Activated CD8-positive, alpha-beta T cell treated with anti-CD3 and anti-CD28 coated beads for 36 hours (primary cell): ENCODE measurements at regions not wholly inside any gene's neighbourhood (a gene's known extent, or its start where the extent isn't known, plus 50 kb on each side); places are given as distances from the start of the nearest gene placed in this dataset.

Experiments used
- ATAC-seq: fragments of 200-7000 bp; cut with Tn5 transposase; one replicate; pipeline ENCODE4 v1.10.0; 2021; ENCODE audit warnings: mild to moderate bottlenecking, moderate library complexity
- CTCF ChIA-PET: fragments of 350-600 bp; sonication (Branson Sonifier 250); formaldehyde crosslinking; loops from one replicate; lab custom pipeline; 2021; ENCODE audit warnings: antibody characterized with exemption; lab: Charles Lee
- POLR2A ChIA-PET: fragments of 350-600 bp; sonication (Branson Sonifier 250); formaldehyde crosslinking; loops from one replicate; lab custom pipeline; 2021; ENCODE audit warnings: antibody characterized with exemption; lab: Charles Lee
- DNase-seq: peaks from one replicate; pipeline ENCODE4 v3.0.0-alpha.2; 2020
- H3K27ac Mint-ChIP-seq: one replicate; pipeline ENCODE4 v1.8.0; 2021; ENCODE audit warnings: mild to moderate bottlenecking, mixed read lengths
- H3K27me3 Mint-ChIP-seq: one replicate; pipeline ENCODE4 v1.8.0; 2021; ENCODE audit warnings: mixed read lengths
- H3K36me3 Mint-ChIP-seq: one replicate; pipeline ENCODE4 v1.8.0; 2021; ENCODE audit warnings: low read depth, mixed read lengths
- H3K4me1 Mint-ChIP-seq: one replicate; pipeline ENCODE4 v1.8.0; 2021; ENCODE audit warnings: low read depth, mixed read lengths
- H3K4me3 Mint-ChIP-seq: one replicate; pipeline ENCODE4 v1.8.0; 2021; ENCODE audit warnings: mild to moderate bottlenecking, moderate library complexity, mixed read lengths
- H3K9me3 Mint-ChIP-seq: one replicate; pipeline ENCODE4 v1.8.0; 2021; ENCODE audit warnings: mixed read lengths
- intact Hi-C: fragments of 100-400 bp; cut with micrococcal nuclease; formaldehyde crosslinking; loops from one replicate; pipeline ENCODE4 v1.10.0; 2022
- TF ChIP-seq, protein P1 (sequence below): fragments of 200-600 bp; IDR thresholded peaks from one replicate; pipeline ENCODE4 v1.8.0; 2022; ENCODE audit warnings: antibody characterized with exemption, mild to moderate bottlenecking

DNA sequence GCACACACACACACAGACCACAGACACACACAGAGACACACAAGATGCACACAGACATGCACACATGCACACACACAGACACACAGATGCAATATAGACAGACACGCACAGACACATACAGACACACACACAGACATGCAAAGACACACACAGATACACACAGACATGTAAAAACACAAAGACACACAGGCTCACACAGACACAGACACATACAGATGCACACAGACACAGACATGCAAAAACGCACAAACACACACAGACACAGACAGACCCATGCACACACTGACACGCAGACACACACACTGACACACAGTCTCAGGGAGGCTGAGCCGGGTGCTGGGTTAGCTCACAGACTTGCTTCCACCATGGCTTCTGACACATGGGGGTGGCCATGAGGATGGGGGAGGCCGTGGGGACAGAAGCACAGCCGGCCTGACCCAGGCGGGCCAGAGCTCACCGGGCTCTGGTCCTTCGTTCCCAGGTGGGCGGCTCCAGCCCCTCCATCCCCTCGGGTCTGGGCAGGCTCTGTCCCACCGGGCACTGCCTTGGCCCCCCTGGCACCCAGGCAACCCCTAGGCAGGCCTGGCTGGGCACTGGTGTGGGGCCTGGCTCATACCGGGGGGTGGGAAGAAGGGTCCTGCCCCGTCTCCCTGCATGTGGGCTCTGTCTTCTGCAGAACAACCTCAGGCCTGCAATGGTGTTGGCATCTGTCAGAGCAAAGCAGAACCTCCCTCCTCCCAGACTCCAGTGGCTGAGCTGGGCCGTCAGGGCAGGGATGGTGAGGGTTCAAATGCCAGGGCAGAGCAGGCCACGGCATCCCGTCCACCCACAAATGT lies 1489.5 kb downstream of the BRD1 start:
- ATAC-seq = no peak
- TF ChIP-seq, protein P1, sequence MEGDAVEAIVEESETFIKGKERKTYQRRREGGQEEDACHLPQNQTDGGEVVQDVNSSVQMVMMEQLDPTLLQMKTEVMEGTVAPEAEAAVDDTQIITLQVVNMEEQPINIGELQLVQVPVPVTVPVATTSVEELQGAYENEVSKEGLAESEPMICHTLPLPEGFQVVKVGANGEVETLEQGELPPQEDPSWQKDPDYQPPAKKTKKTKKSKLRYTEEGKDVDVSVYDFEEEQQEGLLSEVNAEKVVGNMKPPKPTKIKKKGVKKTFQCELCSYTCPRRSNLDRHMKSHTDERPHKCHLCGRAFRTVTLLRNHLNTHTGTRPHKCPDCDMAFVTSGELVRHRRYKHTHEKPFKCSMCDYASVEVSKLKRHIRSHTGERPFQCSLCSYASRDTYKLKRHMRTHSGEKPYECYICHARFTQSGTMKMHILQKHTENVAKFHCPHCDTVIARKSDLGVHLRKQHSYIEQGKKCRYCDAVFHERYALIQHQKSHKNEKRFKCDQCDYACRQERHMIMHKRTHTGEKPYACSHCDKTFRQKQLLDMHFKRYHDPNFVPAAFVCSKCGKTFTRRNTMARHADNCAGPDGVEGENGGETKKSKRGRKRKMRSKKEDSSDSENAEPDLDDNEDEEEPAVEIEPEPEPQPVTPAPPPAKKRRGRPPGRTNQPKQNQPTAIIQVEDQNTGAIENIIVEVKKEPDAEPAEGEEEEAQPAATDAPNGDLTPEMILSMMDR = no peak
- Mint-ChIP-seq H3K27ac (no peak overlapping the region), H3K9me3 (no peaks in the 10 kb centered on the region), H3K4me3 (no peak overlapping the region), H3K27me3 (peaks cover 4% of the 10 kb centered on the region), H3K36me3 (no peaks in the 10 kb centered on the region), H3K4me1 (no peaks in the 10 kb centered on the region)
- POLR2A ChIA-PET = no interaction called here
- CTCF ChIA-PET = no interaction called here
- DNase-seq = no peak
- intact Hi-C loops = no loop called here

DNA sequence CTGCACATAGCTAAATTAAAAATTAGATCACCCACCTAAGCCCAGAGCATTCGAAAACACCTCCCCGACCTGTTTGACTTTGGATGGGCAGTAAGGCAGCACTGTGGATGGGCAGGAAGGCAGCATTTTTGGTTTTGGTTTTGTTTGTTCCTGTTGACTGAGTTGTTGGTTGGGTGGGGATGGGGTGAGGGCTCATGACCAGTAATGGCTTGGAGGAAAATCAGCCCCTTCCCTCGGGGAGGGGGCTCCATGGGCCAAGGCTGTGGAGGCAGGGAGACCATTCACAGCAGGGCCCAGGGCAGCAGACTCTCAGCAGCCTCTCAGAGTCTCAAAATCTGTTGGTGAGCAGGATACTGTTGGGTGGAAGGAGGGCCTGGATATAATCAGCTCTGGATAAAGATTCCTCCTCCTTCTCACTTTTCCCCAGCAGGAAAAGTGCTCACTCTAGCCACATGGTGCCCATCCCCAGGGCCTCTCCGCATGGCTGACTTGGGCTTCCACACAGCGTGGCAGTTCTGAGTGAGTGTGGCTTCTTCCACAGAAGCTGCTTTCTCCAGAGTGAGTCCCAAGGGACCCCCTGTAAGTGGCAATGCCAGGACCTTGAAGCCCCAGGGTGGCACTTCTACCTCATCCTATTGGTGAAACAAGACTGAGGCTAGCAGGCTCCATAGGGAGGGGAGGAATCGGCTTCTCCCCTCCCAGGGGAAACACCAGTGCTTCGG lies 1491.2 kb downstream of the BRD1 start:
- ChIA-PET CTCF (no interaction called here), POLR2A (no interaction called here)
- Mint-ChIP-seq H3K4me1 (no peaks in the 10 kb centered on the region), H3K4me3 (no peak overlapping the region), H3K9me3 (no peaks in the 10 kb centered on the region), H3K36me3 (no peaks in the 10 kb centered on the region), H3K27ac (no peak overlapping the region), H3K27me3 (peaks cover 4% of the 10 kb centered on the region)
- TF ChIP-seq, protein P1 = no peak
- DNase-seq = no peak
- intact Hi-C loops = no loop called here
- no peak for ATAC-seq

DNA sequence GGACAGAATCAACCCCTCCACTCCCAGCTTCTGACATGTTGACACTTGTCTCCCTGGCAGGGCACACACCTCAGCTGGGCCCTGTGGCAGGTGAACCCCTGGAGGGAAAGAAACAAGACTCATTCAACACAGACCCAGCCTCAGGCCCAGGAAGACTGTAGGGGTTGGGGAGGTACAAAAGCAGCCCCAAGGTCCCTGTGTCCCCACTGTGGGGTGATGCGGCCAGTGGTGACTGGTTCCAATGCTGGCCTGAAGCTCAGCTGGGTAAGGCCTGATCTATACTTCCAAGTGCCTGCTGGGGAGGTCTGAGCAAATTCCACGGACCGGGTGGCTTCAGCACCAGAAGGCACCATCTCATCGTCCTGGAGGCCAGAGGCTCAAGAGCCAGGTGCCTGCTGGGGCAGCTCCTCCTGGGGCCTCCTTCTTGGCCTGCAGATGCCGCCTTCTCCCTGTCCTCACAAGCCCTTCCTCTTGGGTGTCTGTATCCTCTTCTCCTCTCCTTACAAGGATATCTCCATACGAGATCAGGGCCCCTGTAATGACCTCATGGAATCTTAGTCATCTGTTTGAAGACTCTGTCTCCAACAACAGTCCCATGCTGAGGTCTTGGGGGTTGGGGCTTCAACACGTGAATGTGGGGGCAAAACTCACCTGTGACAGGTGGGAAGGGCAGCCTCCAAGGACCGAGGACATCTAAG lies 1492.1 kb downstream of the BRD1 start:
- intact Hi-C loops = no loop called here
- ATAC-seq = no peak

DNA sequence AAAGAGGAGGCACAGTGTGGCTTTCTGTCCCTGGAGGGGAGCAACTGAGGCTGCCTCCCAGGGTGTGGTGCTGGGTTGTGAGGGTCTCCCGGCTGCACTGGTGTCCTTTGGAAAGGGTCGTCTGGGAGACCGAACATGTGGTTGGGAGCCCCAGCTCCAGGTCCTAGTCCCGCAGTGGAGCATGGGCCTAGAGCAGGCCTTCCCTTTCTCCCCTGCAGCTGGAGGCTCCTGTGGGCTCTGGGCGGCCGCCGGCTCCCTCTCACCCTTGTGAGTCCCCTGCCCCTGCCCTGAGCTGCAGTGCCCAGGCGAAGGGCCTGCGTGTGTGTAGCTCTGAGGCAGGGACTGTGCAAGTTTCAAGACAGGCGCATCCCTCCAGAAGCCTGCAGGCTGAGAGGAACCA lies 1492.7 kb downstream of the BRD1 start:
- Mint-ChIP-seq H3K9me3 (no peaks in the 10 kb centered on the region), H3K4me1 (no peaks in the 10 kb centered on the region), H3K27ac (no peak overlapping the region), H3K36me3 (no peaks in the 10 kb centered on the region), H3K4me3 (no peak overlapping the region), H3K27me3 (peaks cover 4% of the 10 kb centered on the region)
- TF ChIP-seq, protein P1 = no peak
- DNase-seq = no peak
- intact Hi-C loops = no loop called here
- ChIA-PET POLR2A (no interaction called here), CTCF (no interaction called here)
- ATAC-seq = no peak

More for the DNA sequence above, 1492.1 kb downstream of the BRD1 start:
- Mint-ChIP-seq H3K27ac (no peak overlapping the region), H3K4me1 (no peaks in the 10 kb centered on the region), H3K36me3 (no peaks in the 10 kb centered on the region), H3K27me3 (peaks cover 4% of the 10 kb centered on the region), H3K4me3 (no peak overlapping the region), H3K9me3 (no peaks in the 10 kb centered on the region)
- POLR2A ChIA-PET = no interaction called here
- TF ChIP-seq, protein P1 = no peak
- DNase-seq = no peak
- CTCF ChIA-PET = no interaction called here
